Cardiac muscle cell (in vitro differentiated cells and primary cell): ENCODE measurements at regions not wholly inside any gene's neighbourhood (a gene's known extent, or its start where the extent isn't known, plus 50 kb on each side); places are given as distances from the start of the nearest gene placed in this dataset.

Experiments used
- DNase-seq, 2 donors: peaks; one replicate each; pipeline versions ENCODE4 v3.0.0 to v3.0.0-alpha.2; 2010 to 2017; ENCODE audit warnings: low read depth in 1 of 2, low spot score in 1 of 2
- H3K27ac ChIP-seq: fragments of 200-600 bp; sonication (generic); 2 replicates; pipeline ENCODE4 v1.5.1; 2016
- H3K27me3 ChIP-seq: fragments of 200-600 bp; sonication (generic); 2 replicates; pipeline ENCODE4 v1.6.0; 2016; ENCODE audit warnings: control low read depth
- H3K36me3 ChIP-seq: fragments of 200-600 bp; sonication (generic); 2 replicates; pipeline ENCODE4 v1.5.1; 2016; ENCODE audit warnings: control low read depth
- H3K4me1 ChIP-seq: fragments of 200-600 bp; sonication (generic); 2 replicates; pipeline ENCODE4 v1.8.1; 2017; ENCODE audit warnings: low read depth, mild to moderate bottlenecking, mixed run types
- H3K4me3 ChIP-seq: fragments of 200-600 bp; sonication (generic); 2 replicates; pipeline ENCODE4 v1.5.1; 2016; ENCODE audit warnings: mild to moderate bottlenecking
- H3K9me3 ChIP-seq: fragments of 200-600 bp; sonication (generic); 2 replicates; pipeline ENCODE4 v1.5.1; 2017; ENCODE audit warnings: low read depth, mild to moderate bottlenecking, control low read depth
- TF ChIP-seq, protein P1 (sequence below): IDR thresholded peaks from 2 replicates; pipeline ENCODE4 v1.5.1; 2012; ENCODE audit warnings: low read depth, mild to moderate bottlenecking, low read length

DNA sequence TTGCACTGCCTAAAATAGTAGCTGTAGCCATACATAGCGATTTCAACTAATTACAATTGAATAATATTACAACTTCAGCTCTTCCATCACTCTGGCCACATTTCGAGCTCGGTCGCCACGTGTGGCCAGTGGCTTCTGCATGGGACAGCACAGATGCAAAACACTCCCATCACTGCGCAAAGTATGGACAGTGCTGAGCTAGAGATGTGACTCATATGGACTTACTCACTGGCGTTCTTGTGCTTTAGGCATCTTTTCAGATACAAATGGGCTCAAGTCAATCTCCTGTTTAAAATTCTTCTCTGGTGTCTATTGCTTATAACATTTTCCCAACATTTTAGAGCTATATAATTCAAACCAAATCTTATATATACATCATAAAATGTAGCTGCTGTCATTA, 222.7 kb downstream of the ELAVL2 start:
- H3K36me3 ChIP-seq, result peaks cover 4% of the 10 kb centered on the region
- H3K4me1 ChIP-seq, result no peaks in the 10 kb centered on the region
- TF ChIP-seq, protein P1, sequence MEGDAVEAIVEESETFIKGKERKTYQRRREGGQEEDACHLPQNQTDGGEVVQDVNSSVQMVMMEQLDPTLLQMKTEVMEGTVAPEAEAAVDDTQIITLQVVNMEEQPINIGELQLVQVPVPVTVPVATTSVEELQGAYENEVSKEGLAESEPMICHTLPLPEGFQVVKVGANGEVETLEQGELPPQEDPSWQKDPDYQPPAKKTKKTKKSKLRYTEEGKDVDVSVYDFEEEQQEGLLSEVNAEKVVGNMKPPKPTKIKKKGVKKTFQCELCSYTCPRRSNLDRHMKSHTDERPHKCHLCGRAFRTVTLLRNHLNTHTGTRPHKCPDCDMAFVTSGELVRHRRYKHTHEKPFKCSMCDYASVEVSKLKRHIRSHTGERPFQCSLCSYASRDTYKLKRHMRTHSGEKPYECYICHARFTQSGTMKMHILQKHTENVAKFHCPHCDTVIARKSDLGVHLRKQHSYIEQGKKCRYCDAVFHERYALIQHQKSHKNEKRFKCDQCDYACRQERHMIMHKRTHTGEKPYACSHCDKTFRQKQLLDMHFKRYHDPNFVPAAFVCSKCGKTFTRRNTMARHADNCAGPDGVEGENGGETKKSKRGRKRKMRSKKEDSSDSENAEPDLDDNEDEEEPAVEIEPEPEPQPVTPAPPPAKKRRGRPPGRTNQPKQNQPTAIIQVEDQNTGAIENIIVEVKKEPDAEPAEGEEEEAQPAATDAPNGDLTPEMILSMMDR, result no peak
- H3K27ac ChIP-seq, result no peak overlapping the region
- DNase-seq, result no peak
- H3K27me3 ChIP-seq, result no peaks in the 10 kb centered on the region
- no peak overlapping the region for H3K4me3 ChIP-seq
- H3K9me3 ChIP-seq, result no peaks in the 10 kb centered on the region

GRCh38 chr9:23606107-23606506, 219.9 kb downstream of the ELAVL2 start:
- Histone ChIP-seq H3K4me3 (no peak overlapping the region), H3K4me1 (no peaks in the 10 kb centered on the region), H3K27me3 (no peaks in the 10 kb centered on the region), H3K9me3 (no peaks in the 10 kb centered on the region), H3K36me3 (peaks cover 4% of the 10 kb centered on the region), H3K27ac (no peak overlapping the region)
- TF ChIP-seq, protein P1, result no peak
- DNase-seq, result no peak

DNA sequence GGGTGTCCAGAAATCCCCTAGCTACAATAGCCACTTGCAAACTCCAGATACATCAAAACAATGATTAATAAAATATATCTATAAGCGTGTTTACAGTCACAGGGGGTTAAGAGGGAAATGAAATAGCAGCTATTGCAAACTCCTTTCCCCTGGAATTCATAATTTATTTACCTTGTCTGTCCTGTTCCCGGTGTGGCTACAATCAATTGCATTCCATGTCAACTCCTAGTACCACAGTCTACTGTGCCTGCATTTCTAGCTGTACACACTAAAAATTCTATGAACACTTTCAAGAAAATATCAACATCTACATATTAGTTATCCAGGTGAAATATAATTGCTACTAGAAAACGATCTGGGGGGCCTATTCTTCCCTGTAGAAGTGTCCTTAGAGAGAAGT, 217.6 kb downstream of the ELAVL2 start:
- Histone ChIP-seq H3K4me3 (no peak overlapping the region), H3K27me3 (no peaks in the 10 kb centered on the region), H3K4me1 (no peaks in the 10 kb centered on the region), H3K36me3 (peaks cover 4% of the 10 kb centered on the region), H3K9me3 (no peaks in the 10 kb centered on the region), H3K27ac (no peak overlapping the region)
- no peak for DNase-seq
- TF ChIP-seq, protein P1, result no peak

DNA sequence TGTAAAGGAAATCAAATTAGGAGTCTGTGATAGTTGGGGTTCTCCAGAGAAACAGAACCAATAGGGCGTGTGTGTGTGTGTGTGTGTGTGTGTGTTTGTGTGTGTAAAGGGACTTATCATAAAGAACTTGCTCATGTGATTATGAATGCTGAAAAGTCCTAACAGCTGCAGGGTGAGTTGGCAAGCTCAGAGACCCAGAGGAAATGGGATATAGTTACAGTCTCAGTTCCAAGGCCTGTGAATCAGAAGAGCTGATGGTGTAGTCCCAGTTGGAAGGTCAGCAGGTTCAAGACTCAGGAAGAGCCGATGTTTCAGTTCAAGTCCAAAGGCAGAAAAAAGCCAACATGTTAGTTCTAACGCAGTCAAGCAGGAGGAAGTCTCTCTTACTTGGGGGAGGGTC, 214.2 kb downstream of the ELAVL2 start:
- Histone ChIP-seq H3K4me1 (no peaks in the 10 kb centered on the region), H3K27ac (no peak overlapping the region), H3K36me3 (no peaks in the 10 kb centered on the region), H3K27me3 (no peaks in the 10 kb centered on the region), H3K9me3 (no peaks in the 10 kb centered on the region), H3K4me3 (no peak overlapping the region)
- TF ChIP-seq, protein P1, result no peak
- no peak for DNase-seq

DNA sequence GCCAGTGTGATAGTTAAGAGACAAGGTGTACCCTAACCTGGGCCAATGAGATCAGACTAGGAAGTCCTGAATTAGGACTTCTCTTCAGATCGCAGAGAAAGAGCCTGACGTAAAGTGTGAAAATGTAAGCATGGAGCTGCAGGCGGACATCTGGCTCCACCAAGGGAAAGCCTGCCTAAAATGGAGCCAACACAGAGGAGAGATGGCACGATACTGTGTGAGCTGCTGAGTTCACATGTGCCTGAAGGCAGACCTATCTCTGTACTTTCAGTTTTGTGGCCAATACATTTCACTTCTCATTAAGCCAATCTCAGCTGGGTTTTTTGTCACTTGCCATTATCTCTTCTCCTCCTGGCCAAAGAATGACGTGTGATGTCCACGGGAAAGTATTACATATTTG, 210.5 kb downstream of the ELAVL2 start:
- no peaks in the 10 kb centered on the region for H3K36me3 ChIP-seq
- no peak overlapping the region for H3K27ac ChIP-seq
- TF ChIP-seq, protein P1, result no peak
- no peaks in the 10 kb centered on the region for H3K27me3 ChIP-seq
- H3K9me3 ChIP-seq, result no peaks in the 10 kb centered on the region
- H3K4me1 ChIP-seq, result no peaks in the 10 kb centered on the region
- no peak overlapping the region for H3K4me3 ChIP-seq
- DNase-seq, result no peak

DNA sequence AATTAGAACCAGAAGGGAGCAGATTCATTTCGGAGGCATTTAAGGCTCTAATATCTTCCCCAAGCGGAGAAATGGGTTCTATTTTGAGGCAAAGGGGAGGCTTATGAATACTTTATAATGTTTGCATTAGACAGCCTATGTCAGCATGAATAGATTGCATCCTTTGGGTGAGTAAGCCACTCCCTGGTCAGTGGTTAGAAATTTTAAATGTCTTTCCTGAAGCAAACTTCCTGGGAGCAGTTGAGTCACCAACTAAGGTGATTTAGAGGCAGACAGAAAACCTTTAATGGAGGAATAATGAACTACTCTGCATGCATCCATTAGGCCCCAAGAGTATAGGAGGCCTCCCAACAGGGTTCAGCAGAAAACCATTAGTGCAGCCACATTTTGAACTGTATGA, 204.9 kb downstream of the ELAVL2 start:
- no peak overlapping the region for H3K4me3 ChIP-seq
- no peaks in the 10 kb centered on the region for H3K9me3 ChIP-seq
- no peak overlapping the region for H3K27ac ChIP-seq
- TF ChIP-seq, protein P1, result no peak
- no peaks in the 10 kb centered on the region for H3K4me1 ChIP-seq
- H3K36me3 ChIP-seq, result no peaks in the 10 kb centered on the region
- H3K27me3 ChIP-seq, result no peaks in the 10 kb centered on the region
- DNase-seq, result no peak
